Activated CD4-positive, alpha-beta T cell treated with anti-CD3 and anti-CD28 coated beads for 36 hours (primary cell): ENCODE measurements at regions not wholly inside any gene's neighbourhood (a gene's known extent, or its start where the extent isn't known, plus 50 kb on each side); places are given as distances from the start of the nearest gene placed in this dataset.

ENCODE experiments used
- ATAC-seq: fragments of 200-7000 bp; cut with Tn5 transposase; one replicate; pipeline ENCODE4 v1.10.0; 2021; ENCODE audit warnings: mild to moderate bottlenecking, moderate library complexity
- CTCF ChIA-PET: fragments of 350-600 bp; sonication (Branson Sonifier 250); formaldehyde crosslinking; loops from one replicate; lab custom pipeline; 2021; ENCODE audit warnings: antibody characterized with exemption; lab: Charles Lee
- POLR2A ChIA-PET: fragments of 350-600 bp; sonication (Branson Sonifier 250); formaldehyde crosslinking; loops from one replicate; lab custom pipeline; 2021; ENCODE audit warnings: antibody characterized with exemption, inconsistent platforms; lab: Charles Lee
- DNase-seq: peaks from one replicate; pipeline ENCODE4 v3.0.0-alpha.2; 2020
- H3K27ac Mint-ChIP-seq: one replicate; pipeline ENCODE4 v1.8.0; 2021; ENCODE audit warnings: mixed read lengths
- H3K27me3 Mint-ChIP-seq: one replicate; pipeline ENCODE4 v1.8.0; 2021; ENCODE audit warnings: mixed read lengths
- H3K36me3 Mint-ChIP-seq: one replicate; pipeline ENCODE4 v1.8.0; 2021; ENCODE audit warnings: low read depth, mixed read lengths
- H3K4me1 Mint-ChIP-seq: one replicate; pipeline ENCODE4 v1.8.0; 2021; ENCODE audit warnings: mixed read lengths
- H3K4me3 Mint-ChIP-seq: one replicate; pipeline ENCODE4 v1.8.0; 2021; ENCODE audit warnings: mild to moderate bottlenecking, moderate library complexity, mixed read lengths
- H3K9me3 Mint-ChIP-seq: one replicate; pipeline ENCODE4 v1.8.0; 2021; ENCODE audit warnings: low read depth, mixed read lengths
- intact Hi-C, 2 experiments: fragments of 100-400 bp; cut with DNase I in 1 of 2; cut with micrococcal nuclease in 1 of 2; formaldehyde crosslinking; loops; one replicate each; pipeline versions ENCODE4 v1.14.2 to v1.15.1; 2022 to 2024; cut with DNase I, micrococcal nuclease

DNA sequence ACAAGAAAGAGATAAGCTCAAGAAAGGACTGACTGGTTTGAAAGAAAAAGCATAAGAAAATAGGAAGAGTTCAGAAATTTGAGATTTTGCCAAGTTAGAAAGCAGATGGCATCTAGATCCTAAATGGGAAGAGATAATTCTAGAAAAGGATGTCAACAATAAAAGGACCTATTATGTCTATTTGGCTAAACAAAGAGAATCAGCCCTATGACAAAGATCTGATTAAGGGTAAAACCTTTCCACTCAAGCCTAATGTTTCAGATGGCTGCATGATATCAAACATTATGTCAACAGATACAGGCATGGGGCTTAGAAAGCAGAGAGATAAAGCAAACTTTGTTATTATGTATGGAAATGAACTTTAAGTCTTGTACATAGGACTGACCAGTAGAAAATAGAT lies 465.0 kb upstream of the TRIB2 start:
- Mint-ChIP-seq H3K36me3 (no peaks in the 10 kb centered on the region), H3K4me1 (no peaks in the 10 kb centered on the region), H3K4me3 (no peak overlapping the region), H3K27me3 (no peaks in the 10 kb centered on the region), H3K27ac (no peak overlapping the region), H3K9me3 (no peaks in the 10 kb centered on the region)
- POLR2A ChIA-PET: interaction anchor here (0.6 kb wide), 1 partner anchor 206 kb away, joined by 6 read pairs; no protein-coding TSS in a partner anchor
- intact Hi-C loops: no loop called here
- no peak for ATAC-seq
- no peak for DNase-seq
- CTCF ChIA-PET: no interaction called here

DNA sequence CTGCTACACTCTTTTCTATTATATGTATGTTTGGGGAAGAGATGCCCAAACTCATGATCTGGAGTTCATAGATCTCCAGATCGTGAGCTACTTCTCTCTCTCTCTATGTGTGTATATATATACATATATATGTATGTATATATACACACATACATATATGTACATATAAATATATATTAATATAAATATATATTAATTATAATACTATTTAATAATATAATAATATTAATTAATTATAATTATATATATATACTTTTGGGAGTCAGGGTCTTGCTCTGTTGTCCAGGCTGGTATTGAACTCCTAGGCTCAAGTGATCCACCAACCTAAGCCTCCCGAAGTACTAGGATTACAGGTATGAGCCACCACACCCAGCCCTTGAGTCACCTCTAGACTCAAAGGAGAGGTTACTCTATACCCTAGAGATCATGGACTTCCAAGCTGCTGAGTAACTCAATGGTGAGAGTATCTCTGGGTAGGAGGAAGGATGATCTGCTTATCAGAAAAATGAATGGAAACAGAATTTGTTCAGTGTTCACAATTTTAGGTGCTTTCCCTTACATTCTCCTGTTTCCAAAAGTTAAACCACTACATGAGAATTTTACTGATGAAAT lies 463.5 kb upstream of the TRIB2 start:
- Mint-ChIP-seq H3K27me3 (no peaks in the 10 kb centered on the region), H3K27ac (no peak overlapping the region), H3K4me3 (no peak overlapping the region), H3K9me3 (no peaks in the 10 kb centered on the region), H3K4me1 (no peaks in the 10 kb centered on the region), H3K36me3 (no peaks in the 10 kb centered on the region)
- CTCF ChIA-PET: interaction anchor here (0.8 kb wide), 1 partner anchor 207 kb away, joined by 5 read pairs; no protein-coding TSS in a partner anchor
- DNase-seq (no peak), ATAC-seq (no peak)
- intact Hi-C loops: no loop called here
- POLR2A ChIA-PET: no interaction called here

DNA sequence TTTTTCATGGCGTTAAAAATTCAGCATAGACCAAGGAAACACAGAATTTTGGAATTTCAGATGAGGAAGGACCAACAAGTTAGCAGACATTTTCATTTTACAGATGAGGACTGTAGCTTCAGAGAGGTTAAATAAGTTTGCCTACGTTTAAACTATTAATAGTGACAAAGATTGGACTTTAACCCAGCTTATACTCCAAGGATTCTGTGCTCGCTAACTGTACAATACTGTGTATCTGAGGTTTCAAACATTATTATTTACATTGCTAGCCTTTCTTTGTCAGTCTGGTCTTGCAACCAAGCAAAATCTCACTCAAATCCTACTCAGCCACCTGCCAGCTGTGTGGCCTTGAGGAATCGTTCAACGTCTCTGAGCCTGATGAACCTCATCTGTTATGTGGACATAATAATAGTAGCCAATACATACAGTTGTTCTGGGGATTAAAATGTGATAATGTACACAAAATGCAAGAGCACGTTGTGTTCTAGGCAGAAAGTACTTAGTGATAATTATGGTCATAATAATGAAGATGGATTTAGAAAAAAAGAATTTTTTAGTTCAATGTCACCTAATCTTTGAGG lies 462.4 kb upstream of the TRIB2 start:
- no peaks in the 10 kb centered on the region for H3K4me1 Mint-ChIP-seq
- ChIA-PET POLR2A (no interaction called here), CTCF (interaction anchor here (0.6 to 0.8 kb wide), 2 partner anchors 144 to 208 kb away, joined by 3 to 5 read pairs; no protein-coding TSS in a partner anchor)
- no peak overlapping the region for H3K4me3 Mint-ChIP-seq
- ATAC-seq (no peak), DNase-seq (no peak)
- no peaks in the 10 kb centered on the region for H3K36me3 Mint-ChIP-seq
- H3K27ac Mint-ChIP-seq: no peak overlapping the region
- intact Hi-C loops: no loop called here
- no peaks in the 10 kb centered on the region for H3K27me3 Mint-ChIP-seq
- no peaks in the 10 kb centered on the region for H3K9me3 Mint-ChIP-seq

DNA sequence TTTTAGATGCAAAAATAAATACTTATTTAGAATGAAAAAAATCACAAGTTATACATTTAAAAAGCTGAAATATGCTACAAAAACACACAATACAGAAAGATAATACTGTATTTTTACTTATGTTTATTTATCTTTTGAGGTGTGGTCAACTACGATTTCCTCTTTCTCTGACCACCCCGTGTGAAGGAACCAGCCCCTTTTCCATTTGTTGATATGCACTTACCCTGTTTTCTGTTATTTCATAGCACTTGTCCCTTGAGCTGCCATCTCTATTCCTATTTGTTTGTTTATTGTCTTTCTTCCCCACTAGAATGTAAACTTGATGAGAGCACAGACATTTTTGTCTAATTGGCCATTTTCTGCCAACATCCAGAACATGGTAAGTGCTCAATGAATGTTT lies 460.5 kb upstream of the TRIB2 start:
- Mint-ChIP-seq H3K4me3 (no peak overlapping the region), H3K36me3 (no peaks in the 10 kb centered on the region), H3K27ac (no peak overlapping the region), H3K4me1 (no peaks in the 10 kb centered on the region), H3K9me3 (no peaks in the 10 kb centered on the region), H3K27me3 (no peaks in the 10 kb centered on the region)
- intact Hi-C loops: no loop called here
- ChIA-PET CTCF (interaction anchor here (0.7 kb wide), 1 partner anchor 20 kb away, joined by 3 read pairs; no protein-coding TSS in a partner anchor), POLR2A (no interaction called here)
- DNase-seq (no peak), ATAC-seq (no peak)

DNA sequence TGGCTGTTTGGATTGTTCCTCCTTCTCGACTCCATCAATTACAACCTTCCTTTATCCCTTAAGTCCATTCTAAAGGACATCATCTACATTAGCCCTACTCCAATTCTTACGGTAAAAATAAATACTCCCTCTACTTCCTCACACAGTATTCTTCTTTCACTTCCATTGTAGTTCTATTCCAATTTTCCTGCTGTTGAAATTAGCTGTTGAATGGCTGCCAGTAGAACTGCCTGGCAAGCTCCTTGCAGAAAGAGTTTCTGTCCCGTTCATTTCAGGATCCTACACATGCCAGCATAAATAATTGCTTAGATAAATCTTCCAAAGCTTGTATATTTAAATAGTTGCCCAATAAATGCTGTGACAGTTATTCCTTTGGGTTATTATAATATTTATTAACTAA lies 459.3 kb upstream of the TRIB2 start:
- POLR2A ChIA-PET: no interaction called here
- Mint-ChIP-seq H3K9me3 (no peaks in the 10 kb centered on the region), H3K4me3 (no peak overlapping the region)

DNA sequence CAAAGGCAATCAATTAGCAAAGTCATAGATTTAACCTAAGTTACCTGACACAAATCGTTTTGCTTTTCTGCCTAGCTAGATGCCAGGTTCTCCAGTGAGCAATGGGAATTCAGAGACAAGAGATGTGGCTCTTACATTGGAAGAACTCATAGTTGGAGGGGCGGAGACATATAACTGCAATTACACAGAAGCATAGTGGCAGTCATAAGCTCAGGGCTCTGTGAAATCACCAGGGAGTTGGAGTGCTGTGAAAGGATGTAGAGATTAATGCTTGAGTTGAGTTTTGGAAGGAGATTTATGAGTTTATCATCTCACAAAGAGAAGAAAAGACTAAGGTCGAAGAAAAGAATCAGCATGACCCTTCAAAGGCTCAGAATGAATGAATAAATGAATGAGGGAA lies 457.2 kb upstream of the TRIB2 start:
- POLR2A ChIA-PET: no interaction called here
- Mint-ChIP-seq H3K27ac (no peak overlapping the region), H3K9me3 (no peaks in the 10 kb centered on the region), H3K4me3 (no peak overlapping the region), H3K27me3 (no peaks in the 10 kb centered on the region), H3K36me3 (no peaks in the 10 kb centered on the region), H3K4me1 (peaks cover 20% of the 10 kb centered on the region)
- intact Hi-C loops: no loop called here
- CTCF ChIA-PET: no interaction called here
- no peak for ATAC-seq
- DNase-seq: no peak

More for the DNA sequence above, 459.3 kb upstream of the TRIB2 start:
- DNase-seq (no peak), ATAC-seq (no peak)
- H3K27ac Mint-ChIP-seq: no peak overlapping the region
- H3K27me3 Mint-ChIP-seq: no peaks in the 10 kb centered on the region
- no peaks in the 10 kb centered on the region for H3K36me3 Mint-ChIP-seq
- H3K4me1 Mint-ChIP-seq: peaks cover 6% of the 10 kb centered on the region
- intact Hi-C loops: no loop called here
- CTCF ChIA-PET: interaction anchor here (0.6 to 1.2 kb wide), 2 partner anchors 10 to 221 kb away, joined by 3 read pairs; no protein-coding TSS in a partner anchor

DNA sequence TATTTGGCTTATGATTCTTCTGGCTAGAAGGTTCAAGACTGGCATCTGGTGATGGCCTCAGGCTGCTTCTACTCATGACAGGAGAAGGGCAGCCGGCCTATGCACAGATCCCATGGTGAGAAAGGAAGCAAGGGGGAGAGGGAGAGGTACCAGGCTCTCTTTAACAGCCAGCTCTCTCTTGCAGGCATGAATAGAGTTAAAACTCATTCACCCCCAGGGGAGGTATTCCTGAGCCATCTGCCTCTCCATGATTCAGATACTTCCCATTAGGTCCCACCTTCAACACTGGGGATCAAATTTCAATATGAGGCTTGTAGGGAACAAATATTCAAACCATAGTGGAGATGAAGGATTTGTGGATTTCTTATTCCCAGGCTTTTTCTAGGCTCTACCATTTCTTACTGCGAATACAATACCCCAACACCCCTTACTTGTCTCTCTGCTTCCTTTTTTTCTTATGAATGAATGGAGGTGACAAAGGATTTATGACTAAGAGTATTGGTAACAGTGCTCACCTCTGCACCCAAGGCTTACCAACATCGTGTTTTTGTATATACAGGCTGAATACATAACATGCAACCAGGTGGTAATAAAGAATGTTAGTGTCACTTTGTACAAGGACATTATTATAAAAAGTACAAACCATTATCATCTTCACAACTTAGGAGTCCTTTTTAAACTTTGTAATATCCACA lies 454.6 kb upstream of the TRIB2 start:
- no peaks in the 10 kb centered on the region for H3K27me3 Mint-ChIP-seq
- H3K9me3 Mint-ChIP-seq: no peaks in the 10 kb centered on the region
- POLR2A ChIA-PET: no interaction called here
- H3K36me3 Mint-ChIP-seq: no peaks in the 10 kb centered on the region
- no peak overlapping the region for H3K27ac Mint-ChIP-seq
- H3K4me3 Mint-ChIP-seq: no peak overlapping the region
- no peak for DNase-seq
- no peak for ATAC-seq
- CTCF ChIA-PET: no interaction called here
- intact Hi-C loops: no loop called here
- H3K4me1 Mint-ChIP-seq: peaks cover 27% of the 10 kb centered on the region

DNA sequence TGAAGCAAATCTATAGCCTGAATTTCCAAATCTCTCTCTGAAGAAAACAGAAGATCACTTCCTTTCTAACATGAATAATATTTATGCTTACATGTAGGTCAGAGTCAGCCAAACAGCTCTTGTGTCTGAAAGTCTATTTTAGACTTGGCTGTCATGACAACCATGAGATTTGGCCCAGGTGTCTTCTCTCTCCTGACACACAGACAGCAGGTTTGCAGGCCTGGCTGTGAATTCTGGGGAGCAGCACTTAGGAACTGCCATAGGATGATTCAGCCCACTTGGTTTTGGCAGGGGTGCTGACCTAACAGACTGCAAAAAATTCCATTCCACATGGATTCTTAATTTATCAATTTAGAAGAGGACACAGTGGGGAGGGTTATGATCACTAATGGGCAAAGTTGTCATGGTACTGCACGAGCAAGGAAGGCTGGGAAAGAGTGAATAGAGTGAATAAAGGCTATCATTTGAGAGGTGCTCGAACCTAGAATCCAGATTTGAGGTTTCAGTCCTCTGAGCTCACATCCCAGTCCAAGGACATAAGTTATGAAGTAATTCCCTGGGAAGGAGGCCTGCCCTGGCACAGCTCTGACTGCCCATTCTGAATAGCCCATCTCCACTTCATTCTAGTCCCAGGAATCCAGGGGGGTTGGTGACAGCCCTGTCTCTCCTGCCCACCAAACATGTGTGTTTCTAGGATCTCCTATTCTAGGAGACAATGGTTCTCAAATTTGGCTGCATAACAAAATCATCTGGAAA lies 453.9 kb upstream of the TRIB2 start:
- Mint-ChIP-seq H3K36me3 (no peaks in the 10 kb centered on the region), H3K4me1 (peaks cover 27% of the 10 kb centered on the region), H3K27me3 (no peaks in the 10 kb centered on the region), H3K27ac (no peak overlapping the region), H3K9me3 (no peaks in the 10 kb centered on the region), H3K4me3 (no peak overlapping the region)
- ChIA-PET CTCF (interaction anchor here (0.7 kb wide), 1 partner anchor 681 kb away, joined by 4 read pairs; no protein-coding TSS in a partner anchor), POLR2A (no interaction called here)
- ATAC-seq (no peak), DNase-seq (no peak)
- intact Hi-C loops: no loop called here

DNA sequence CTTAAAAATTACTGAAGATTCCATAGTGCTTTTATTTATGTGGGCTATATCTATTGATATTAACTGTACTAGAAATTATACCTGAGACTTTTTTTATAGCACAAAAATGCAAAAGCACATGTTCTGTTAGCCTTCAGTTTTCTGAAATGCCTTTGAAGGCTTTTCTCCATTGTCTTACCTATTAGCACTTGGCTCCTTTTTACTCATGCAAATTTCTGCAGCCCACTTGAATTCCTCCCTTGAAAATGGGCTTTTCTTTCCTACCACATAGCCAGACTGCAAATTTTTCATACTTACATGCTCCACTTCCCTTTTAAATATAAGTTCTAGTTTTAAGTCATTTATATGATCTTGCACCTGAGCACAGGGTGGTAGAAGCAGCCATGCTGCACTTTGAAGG lies 453.0 kb upstream of the TRIB2 start:
- Mint-ChIP-seq H3K4me3 (no peak overlapping the region), H3K36me3 (no peaks in the 10 kb centered on the region), H3K4me1 (peaks cover 27% of the 10 kb centered on the region), H3K27ac (no peak overlapping the region), H3K9me3 (no peaks in the 10 kb centered on the region), H3K27me3 (no peaks in the 10 kb centered on the region)
- CTCF ChIA-PET: no interaction called here
- intact Hi-C loops: no loop called here
- ATAC-seq: no peak
- DNase-seq: no peak
- POLR2A ChIA-PET: no interaction called here

DNA sequence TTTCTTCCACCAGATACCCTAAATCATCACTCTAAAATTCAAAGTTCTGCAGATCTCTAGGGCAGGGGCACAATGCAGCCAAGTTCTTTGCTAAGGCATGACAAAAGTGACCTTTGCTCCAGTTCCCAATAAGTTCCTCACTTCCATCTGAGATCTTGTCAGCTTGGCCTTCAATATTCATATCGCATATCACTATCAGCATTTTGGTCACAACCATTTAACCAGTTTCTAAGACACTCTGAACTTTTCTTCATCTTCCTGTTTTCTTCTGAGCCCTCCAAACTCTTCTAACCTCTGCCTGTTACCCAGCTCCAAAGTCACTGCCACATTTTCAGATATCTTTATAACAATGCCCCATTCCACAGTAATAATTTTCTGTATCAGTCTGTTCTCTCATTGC lies 452.6 kb upstream of the TRIB2 start:
- H3K27ac Mint-ChIP-seq: no peak overlapping the region
- no peak overlapping the region for H3K4me3 Mint-ChIP-seq
- no peaks in the 10 kb centered on the region for H3K27me3 Mint-ChIP-seq
- intact Hi-C loops: no loop called here
- POLR2A ChIA-PET: no interaction called here
- H3K36me3 Mint-ChIP-seq: no peaks in the 10 kb centered on the region
- CTCF ChIA-PET: no interaction called here
- no peaks in the 10 kb centered on the region for H3K9me3 Mint-ChIP-seq
- H3K4me1 Mint-ChIP-seq: peaks cover 27% of the 10 kb centered on the region
- no peak for ATAC-seq
- DNase-seq: no peak

DNA sequence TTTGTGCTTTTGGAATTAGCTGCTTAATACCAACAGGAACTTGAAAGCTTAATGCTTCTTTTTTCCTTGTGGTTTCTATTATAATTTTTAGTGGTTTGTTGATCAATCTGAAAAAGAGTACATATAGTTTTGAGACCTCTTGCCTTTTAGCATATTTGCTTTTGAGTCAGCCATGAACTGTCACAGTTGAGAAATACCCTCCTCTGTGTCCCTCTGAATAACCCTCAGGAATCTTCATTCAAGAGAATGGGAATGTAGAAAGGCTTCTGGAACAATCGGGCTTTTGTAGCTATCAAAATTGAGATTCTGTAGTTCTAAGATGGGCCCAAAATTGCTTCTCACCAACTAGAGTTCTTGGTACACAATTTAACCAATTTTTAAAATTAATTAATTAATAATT lies 451.1 kb upstream of the TRIB2 start:
- intact Hi-C loops: no loop called here
- Mint-ChIP-seq H3K4me3 (no peak overlapping the region), H3K27me3 (no peaks in the 10 kb centered on the region), H3K36me3 (no peaks in the 10 kb centered on the region), H3K27ac (no peak overlapping the region), H3K4me1 (peaks cover 27% of the 10 kb centered on the region), H3K9me3 (no peaks in the 10 kb centered on the region)
- no peak for DNase-seq
- ChIA-PET CTCF (no interaction called here), POLR2A (interaction anchor here (0.7 kb wide), 1 partner anchor 1101 kb away, joined by 3 read pairs; no protein-coding TSS in a partner anchor)
- no peak for ATAC-seq
